Fibroblast of lung (primary cell): ENCODE measurements at regions not wholly inside any gene's neighbourhood (a gene's known extent, or its start where the extent isn't known, plus 50 kb on each side); places are given as distances from the start of the nearest gene placed in this dataset.

Experiments used
- CTCF ChIP-seq, 2 donors: IDR thresholded peaks in 1 of 2; conservative IDR thresholded peaks in 1 of 2; 1 replicate in 1 of 2; 2 replicates in 1 of 2; pipeline ENCODE4 v1.5.1; 2011 to 2012; ENCODE audit warnings: low read length in 2 of 2, control low read depth in 1 of 2, inconsistent platforms in 1 of 2, low read depth in 1 of 2, mild to moderate bottlenecking in 1 of 2
- EZH2 ChIP-seq: IDR thresholded peaks from 2 replicates; pipeline ENCODE4 v1.5.1; 2012; ENCODE audit warnings: low read length, control low read depth, mild to moderate bottlenecking; ENCODE audit errors: missing control alignments

GRCh38 chr12:87783467-87783866, 245.7 kb downstream of the C12orf50 start:
- TF ChIP-seq CTCF (conservative IDR thresholded peaks at IDR 0.05 in 1 of 2, IDR thresholded peaks at IDR 0.05 in 1 of 2; ENCODE audit: low read depth in 1 of 2, low read length in 2 of 2), result no peak
- TF ChIP-seq EZH2, result no peak
